DLD1 (cell line): ENCODE measurements at regions not wholly inside any gene's neighbourhood (a gene's known extent, or its start where the extent isn't known, plus 50 kb on each side); places are given as distances from the start of the nearest gene placed in this dataset.

Source experiments
- in situ Hi-C: cut with HindIII; loops from 2 replicates; pipeline ENCODE4 v1.10.0; 2017; ENCODE audit warnings: low sequenced_read_pairs

DNA sequence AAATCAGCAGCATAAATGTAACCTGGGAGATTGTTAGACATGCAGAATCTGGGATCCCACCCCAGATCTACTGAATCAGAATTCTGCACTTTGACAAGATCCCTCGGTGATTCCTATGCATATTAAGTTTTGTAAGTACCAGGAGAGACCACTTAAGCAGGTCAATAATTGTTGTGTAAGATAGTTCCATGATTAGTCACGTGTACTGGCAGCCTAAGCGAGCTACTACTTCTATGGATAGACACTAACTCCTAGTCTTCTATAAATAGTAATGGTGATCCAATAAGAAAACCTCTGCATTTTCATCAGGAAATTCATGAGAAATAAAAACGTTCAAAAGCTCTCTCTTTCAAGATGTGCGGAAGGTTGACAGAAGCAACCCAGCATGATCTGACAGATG lies 988.2 kb upstream of the CHAC2 start:
- in situ Hi-C loops = no loop called here

DNA sequence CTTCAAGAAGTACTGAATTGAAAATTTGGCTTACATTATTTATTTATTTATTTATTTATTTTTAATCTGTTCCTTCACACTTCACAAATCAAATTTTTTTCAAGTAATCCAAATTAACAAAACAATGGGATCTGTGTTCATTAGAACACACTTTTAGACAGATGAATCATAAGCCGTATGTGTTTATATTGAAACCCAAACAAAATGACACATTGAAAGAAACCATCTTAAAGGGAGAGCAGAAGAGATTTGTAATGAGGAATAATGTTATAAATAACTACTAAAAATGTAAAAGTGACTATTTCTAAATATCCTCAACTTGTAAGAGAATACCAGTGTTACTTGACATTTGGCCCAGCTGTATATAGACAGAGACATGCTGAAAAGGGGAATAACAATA lies 991.0 kb upstream of the CHAC2 start:
- in situ Hi-C loops = no loop called here

DNA sequence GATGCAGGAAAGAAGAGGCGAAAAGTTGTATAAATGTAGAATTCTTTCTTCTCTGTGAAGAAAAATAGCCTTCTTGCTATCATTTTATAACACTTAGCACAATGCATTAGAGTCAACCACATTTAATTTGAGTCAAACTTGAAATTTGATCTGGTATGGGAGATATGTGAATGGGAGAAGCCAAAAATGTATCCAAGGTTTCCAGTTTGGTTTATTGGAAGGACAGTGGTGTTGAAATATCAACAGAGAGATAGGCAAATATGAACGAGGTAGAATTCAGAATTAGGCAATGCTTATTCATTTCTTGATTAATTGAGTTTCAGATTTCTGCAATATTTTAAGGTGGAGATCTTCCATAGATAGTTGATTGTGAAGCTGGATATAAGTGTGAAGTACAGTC lies 991.9 kb upstream of the CHAC2 start:
- in situ Hi-C loops = no loop called here

DNA sequence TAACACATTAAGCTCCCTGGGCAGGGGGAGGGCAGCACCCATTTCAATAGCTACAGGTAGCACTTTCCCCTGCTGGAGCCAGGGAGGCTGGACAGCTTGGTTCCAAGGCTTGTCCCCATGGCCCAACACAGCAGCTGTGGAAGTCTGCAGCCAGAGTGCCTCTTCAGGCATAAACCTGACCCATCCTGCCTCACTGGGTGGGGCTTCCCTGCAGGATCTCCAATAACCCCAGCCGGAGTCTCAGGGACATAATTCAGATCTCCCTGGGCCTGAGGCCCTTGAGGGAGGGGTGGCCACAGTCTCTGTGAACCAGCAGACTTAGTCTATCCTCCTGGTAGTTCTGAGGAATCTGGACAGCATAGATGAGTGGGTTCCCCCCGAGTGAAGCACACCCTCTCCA lies 1001.9 kb upstream of the CHAC2 start:
- in situ Hi-C loops = no loop called here

DNA sequence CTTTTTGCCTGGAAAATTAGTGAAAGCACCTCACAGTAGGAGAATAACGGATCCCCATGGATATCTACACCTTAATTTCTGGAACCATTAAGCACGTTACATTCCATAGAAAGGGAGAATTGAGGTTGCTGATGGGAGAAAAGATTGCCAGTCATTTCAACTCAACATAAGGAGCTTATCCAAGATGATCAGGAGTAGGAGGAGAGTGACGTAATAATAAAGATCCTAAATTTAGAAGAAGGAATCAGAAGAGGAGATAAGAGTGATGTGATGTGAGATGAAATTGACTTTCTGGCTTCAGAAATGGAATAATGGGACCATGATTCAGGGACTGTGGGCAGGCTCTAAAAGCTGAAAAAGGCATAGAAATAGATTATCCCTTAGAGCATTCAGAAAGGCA lies 1017.8 kb upstream of the CHAC2 start:
- in situ Hi-C loops = loop anchor here (5.0 kb wide), 1 partner anchor 58 kb away; no protein-coding TSS in a partner anchor

DNA sequence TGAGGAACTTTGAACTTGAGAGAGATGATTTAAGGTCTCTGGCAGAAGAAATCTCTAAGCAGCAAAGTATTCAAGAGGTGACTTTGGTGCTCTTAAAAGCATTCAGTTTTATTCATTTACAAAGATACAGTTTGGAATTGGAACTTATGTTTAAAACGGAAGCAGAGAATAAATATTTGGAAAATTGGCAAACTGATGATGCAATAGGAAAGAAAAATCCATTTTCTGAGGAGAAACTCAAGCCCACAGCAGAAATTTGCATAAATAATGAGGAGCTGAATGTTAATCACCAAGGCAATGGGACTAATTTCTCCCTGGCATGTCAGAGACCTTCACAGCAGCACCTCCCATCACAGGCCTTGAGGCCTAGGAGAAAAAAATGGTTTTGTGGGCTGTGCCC lies 1022.5 kb upstream of the CHAC2 start:
- in situ Hi-C loops = no loop called here

DNA sequence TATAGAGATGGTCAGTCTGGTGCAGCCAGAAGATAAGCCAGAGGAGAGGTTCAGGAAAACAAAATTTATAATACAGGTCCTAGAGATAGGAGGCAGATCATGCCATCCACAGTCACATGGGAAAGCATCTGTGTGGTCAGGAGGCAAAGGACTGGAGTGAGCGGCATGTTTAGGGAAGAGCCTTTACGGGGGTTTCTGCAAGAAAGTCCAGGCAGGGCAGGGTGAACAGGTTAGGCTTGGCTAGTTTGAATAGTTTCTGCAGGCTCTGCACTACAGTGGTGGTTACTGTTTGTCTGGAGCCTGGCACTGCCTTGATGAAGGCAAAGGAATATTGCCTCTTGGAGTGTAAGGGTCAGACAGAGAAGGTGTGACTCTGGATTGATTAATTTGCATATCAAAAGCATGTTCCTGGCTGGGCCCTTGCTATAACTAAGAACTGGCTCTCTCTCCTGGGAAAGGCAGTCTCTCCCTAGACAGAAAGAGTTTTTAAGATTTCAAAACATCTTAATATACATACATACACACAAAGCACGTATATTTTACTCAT lies 1034.7 kb upstream of the CHAC2 start:
- in situ Hi-C loops = no loop called here

DNA sequence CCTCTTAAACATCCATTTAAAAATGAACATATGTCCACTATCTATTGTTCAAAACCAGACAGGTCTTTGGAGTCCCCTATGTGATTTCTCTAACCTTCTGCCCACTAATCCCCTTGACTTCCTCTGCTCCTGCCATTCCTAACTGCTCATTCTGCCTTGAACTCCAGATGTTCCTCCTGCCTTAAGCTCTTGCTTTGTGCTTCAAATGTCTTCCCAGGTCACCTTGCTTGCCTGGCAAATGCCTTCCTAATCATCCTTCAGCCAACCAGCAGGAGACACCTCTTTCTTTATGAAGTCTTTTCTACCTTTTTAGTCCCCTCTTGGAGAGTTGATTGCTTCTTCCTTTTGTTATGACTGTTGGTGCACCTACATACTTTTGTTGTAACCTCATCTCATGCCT lies 1043.0 kb upstream of the CHAC2 start:
- in situ Hi-C loops = no loop called here

DNA sequence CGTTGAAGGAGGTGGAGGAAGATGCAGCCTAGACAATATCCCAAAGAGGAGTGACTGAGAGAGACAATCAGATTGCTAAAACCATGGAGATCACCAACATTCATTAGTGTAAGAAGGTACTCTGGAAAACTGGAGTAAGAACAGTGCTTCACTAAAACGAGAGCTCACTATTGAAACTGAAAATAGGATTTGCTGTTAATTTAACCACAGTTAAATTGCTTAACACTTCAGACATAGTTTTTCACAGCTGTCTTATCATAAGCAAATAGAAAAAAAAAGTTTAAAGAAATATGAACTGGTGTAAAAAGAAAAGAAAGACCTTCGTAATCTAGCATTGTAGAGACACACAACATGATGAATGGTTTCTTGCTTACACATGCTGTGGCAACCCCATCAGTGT lies 1049.8 kb upstream of the CHAC2 start:
- in situ Hi-C loops = no loop called here

DNA sequence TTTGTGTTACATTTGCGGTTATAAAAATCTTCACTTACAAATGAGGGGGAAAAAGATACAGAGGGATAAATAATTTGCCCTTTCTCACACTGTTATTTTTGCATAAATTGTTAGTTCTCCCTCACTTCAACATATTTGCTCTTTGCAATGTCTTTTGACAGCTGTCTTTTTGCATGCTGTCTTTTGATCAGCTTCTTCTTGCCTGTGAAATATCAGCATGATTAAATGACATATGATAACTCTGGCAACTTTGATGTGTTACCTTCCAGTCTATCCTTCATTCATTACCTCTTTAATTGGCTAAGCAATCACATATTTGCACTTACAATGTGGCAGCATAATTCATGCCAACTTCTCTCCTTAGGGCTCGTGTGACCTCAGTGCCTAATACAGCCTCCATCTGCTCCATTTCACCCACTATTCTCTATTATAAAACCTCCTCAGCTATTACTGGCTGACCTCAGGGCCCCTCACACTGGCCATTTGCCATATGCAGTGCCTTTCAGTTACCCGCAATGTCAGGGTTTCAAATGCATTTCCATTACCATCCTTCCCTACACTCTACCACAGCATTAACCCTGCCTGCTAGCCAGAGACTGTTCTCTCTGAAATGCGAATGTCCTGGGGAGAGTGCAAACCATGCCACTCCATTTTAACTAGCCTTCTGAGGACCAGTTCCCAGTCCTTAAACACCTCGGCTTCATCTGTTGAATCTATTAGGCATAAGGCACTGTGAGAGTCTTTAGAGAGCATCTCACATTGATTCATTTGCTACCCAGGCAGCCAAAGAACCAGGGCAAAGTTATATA lies 1056.6 kb upstream of the CHAC2 start:
- in situ Hi-C loops = no loop called here

DNA sequence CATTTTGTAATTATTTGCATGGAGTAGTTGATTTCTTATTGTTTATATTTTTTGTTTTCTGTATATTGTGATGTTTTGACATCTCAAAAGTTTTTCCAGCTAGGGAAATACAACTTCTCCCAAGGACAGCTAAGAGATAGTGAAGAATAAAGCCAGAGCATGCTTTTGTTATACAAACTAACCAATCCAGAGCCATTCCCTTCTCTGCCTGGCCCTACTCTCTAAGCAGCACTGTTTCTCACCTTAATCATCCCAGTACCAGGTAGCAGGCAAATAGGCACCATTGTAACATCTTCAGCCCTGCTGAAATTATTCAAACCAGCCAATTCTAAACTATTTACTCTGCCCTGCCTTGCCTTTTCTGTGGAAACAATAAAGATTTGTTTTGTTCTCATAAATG lies 1063.4 kb upstream of the CHAC2 start:
- in situ Hi-C loops = no loop called here

DNA sequence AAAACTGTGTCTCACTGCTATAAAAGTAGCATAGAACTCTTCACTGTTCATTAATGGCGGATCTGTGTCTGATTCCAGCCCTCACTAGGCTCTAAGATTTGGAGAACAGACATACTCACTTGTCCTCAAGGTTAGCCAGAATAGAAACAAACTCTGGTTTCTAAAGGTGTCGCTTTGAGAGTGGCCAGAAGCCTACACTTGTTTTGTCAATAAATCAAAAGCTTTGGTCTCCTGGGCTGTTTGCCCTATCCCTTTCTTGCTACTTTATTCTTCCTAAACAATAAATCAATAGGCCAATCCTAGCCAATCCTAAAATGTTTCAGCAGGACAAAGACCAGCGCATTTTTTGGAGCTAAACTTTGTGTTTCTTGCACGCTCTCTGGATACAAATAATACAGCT lies 1064.6 kb upstream of the CHAC2 start:
- in situ Hi-C loops = no loop called here

DNA sequence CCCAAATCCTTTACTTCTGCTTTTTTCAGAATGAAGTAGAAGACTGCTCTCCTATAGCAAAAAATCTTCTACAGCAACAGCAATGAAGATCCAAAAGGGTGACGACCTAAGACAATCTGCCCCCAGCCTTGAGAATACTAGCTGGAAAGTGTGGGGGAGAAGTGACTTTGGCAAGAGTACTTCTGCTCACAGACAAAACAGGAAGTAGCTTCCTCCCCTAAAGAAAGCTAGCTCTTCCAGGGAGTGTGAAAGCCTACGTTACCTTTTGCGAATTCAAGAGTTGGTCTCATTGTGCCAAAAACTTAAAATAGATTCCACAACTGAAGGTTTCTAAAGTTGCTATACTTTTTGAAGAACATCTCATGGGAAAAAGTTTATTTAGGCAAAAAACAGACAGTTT lies 1069.2 kb upstream of the CHAC2 start:
- in situ Hi-C loops = no loop called here

DNA sequence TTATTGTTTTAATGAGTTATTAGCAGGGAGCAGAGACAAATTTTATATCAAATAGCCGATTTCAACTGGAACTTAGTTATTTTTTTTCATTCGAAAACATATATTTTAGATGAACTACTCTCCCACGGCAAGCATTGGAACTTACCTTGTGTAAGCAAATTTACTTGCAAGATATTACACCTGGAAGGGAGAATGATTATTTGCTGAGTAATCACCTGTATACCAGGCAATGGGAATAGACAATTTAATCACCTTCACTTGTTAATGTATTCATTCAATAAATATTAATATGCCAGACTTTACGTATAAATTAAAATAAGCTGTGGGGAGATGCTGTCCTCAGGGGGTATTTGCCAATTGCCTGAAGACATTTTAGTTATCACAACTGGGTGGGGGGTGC lies 1069.9 kb upstream of the CHAC2 start:
- in situ Hi-C loops = no loop called here

DNA sequence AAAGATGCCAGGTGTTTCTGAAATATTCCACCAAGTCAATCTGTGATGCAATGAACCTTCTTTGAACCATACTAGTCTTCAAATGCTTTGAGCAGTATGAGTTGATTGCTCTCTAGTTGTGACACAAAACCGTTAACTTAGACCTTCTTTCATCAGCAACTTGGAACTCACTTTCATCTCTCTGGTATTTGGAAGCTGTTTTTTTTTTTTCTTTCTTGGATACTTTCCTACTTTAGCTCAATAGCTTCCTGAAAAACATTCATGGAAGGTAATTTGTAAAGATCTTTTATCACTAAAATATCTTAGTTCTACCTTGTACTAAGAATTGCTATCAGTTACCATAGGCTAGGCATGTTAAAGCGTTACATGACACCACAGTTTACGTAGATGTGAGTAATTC lies 1071.9 kb upstream of the CHAC2 start:
- in situ Hi-C loops = no loop called here

DNA sequence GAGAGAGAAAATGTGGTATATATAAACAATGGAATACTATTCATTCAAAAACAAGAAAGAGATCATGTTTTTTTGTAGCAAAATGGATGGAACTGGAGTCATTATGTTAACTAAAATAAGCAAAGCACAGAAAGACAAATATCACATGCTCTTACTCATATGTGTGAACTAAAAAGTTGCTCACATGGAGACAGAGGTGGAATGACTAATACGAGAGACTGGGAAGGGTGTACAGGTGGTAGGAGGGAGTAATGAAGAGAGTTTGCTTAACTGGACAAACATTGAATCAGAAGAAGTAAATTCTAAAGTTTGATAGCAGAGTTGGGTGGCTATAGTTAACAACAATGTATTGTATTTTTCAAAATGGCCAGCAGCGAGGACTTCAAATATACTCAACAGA lies 1080.7 kb upstream of the CHAC2 start:
- in situ Hi-C loops = no loop called here

DNA sequence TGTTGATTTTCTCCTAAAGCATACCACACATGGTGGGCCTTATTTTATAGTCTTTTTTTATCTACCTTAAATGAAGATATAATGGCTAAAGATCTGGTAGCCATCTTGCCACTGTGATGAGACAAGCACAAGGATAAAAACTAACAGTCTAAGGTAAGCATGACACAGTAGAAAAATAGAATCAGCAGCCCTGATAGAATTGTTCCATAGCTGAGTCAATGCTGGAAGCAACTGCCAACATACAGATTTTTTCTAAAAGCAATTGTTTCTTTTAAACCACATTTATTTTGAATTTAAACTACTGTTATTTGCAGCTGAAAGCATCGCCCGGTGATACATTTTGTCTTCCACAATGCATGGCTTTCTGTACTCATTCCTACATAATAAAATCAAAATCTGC lies 1091.5 kb upstream of the CHAC2 start:
- in situ Hi-C loops = no loop called here

DNA sequence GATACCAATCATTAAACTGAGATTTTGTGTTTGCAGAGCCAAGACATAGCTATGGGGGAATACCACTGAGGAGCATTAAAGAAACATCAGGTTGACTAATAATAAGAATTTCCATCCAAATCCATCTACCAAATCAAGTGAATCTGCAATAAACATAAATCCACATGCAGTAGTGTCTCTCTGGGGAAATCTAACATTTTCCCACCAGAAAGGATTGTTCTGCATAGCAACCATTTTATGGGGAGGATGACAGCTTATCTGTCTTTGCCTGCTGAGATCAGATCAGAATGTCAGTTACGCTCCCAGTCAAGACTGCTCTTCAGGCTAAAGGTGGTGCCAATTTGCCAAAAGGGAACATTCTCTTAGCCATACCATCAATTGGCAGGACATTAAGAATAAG lies 1098.9 kb upstream of the CHAC2 start:
- in situ Hi-C loops = no loop called here

DNA sequence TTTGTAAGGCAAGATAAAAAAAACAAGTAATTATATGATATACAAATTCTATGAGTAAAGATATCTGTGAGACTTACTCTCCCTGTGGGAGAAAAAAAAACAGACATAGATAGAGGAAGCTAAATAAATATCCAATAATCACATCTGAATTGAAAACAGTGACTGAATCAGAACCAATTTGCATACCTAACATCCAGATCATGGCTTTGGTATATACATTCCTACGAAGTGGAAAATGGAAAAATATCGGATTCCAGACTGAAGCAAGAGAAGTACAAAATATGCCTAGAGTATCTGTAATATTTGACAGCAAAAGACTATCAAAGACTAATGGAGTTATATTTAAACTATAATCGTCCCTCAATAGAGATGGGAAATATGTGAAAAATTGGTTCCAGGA lies 1108.1 kb upstream of the CHAC2 start:
- in situ Hi-C loops = no loop called here

DNA sequence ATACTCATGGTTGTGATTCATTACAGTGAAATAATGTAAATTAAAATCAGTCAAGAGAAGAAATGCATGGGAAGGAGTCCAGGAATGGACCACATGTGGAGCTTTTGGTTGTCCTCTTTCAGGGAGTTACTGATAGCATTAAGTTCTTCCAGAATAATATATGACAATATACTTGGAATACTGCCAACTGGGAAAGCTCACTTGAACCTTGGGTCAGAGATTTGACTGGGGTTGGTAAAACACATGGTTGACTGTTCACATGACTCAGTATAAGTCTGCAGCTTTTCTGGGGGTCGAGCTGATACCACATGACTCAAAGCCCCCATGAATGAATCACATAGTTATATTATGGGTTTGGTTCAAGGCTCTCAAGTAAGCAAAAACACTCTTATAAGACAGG lies 1109.0 kb upstream of the CHAC2 start:
- in situ Hi-C loops = no loop called here

DNA sequence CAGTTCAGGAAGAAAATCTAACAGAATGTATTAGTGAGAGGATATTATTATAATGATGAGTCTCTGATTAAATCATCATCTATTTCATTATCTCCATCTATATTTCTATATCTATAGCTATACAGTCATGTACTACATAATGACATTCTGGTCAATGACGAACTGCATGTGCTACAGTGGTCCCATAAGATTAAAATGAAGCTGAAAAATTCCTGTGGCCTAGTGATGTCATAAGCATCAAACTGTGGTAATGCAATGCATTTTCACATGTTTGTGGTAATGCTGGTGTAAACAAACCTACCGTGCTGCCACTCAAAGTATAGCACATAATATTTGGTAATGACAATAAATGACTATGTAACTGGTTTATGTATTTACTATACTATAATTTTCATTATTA lies 1127.9 kb upstream of the CHAC2 start:
- in situ Hi-C loops = no loop called here

DNA sequence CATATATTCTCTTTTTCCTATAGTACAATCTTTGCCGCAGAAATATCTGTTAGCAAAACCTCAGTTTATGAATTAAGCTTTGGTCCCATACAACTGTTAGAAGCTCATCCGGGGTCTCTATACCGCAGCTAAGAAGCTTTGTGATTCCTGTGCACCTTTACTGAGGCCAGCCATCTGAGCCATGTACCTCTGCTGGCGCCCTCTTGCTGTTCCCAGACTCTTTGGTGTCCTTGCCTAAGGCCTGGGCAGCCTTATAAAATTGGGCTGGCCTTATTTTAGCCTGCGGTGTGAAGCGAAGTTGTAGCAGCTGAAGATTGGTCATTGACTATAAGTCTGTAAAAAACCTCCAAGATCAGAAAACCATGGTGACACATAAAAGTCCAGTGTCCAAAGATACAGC lies 1135.1 kb upstream of the CHAC2 start:
- in situ Hi-C loops = no loop called here

DNA sequence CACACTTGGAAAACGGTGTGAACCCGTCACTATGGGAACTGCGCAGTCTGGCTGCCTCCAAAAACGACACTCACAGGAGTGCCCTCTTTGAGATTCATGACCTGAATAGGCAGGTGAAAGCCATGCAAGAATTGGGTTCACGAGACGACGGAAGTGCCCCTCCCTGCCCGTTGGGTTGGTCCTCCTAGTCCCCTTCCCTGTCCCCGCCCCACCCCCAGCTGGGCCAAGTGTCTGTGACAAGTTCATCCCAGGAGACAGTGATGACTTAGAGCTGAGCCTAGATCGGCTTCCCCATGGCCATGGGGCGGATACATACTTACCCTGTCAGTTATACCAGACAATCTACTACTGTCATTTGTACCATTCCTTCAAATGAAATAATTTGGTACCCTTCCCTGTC lies 1137.7 kb upstream of the CHAC2 start:
- in situ Hi-C loops = no loop called here
